Neuronal stem cell (in vitro differentiated cells): ENCODE measurements at regions not wholly inside any gene's neighbourhood (a gene's known extent, or its start where the extent isn't known, plus 50 kb on each side); places are given as distances from the start of the nearest gene placed in this dataset.

Experiments used
- DNase-seq: peaks from one replicate; pipeline ENCODE4 v3.0.0-alpha.2; 2013; ENCODE audit warnings: low spot score
- H2AFZ ChIP-seq: one replicate; pipeline ENCODE4 v1.6.1; 2013; ENCODE audit warnings: mild to moderate bottlenecking, low read length, inconsistent platforms
- H2AK5ac ChIP-seq: 2 replicates; pipeline ENCODE4 v1.6.1; 2013; ENCODE audit warnings: low read depth, mild to moderate bottlenecking, inconsistent platforms, low read length, moderate library complexity, mixed read lengths
- H2BK120ac ChIP-seq: 2 replicates; pipeline ENCODE4 v1.6.1; 2013; ENCODE audit warnings: low read depth, mild to moderate bottlenecking, inconsistent platforms, low read length, moderate library complexity, mixed read lengths
- H2BK12ac ChIP-seq: one replicate; pipeline ENCODE4 v1.6.1; 2013; ENCODE audit warnings: low read length, inconsistent platforms
- H2BK15ac ChIP-seq: 2 replicates; pipeline ENCODE4 v1.6.1; 2013; ENCODE audit warnings: mild to moderate bottlenecking, low read length, inconsistent platforms, mixed read lengths
- H2BK5ac ChIP-seq: one replicate; pipeline ENCODE4 v1.6.1; 2013; ENCODE audit warnings: inconsistent platforms, mild to moderate bottlenecking, low read length, moderate library complexity
- H3K14ac ChIP-seq: one replicate; pipeline ENCODE4 v1.6.1; 2013; ENCODE audit warnings: low read length, inconsistent platforms
- H3K18ac ChIP-seq: 2 replicates; pipeline ENCODE4 v1.6.1; 2013; ENCODE audit warnings: low read length, inconsistent platforms
- H3K23ac ChIP-seq: 2 replicates; pipeline ENCODE4 v1.6.1; 2013; ENCODE audit warnings: low read depth, mild to moderate bottlenecking, mixed read lengths, low read length, inconsistent platforms; ENCODE audit not compliant: poor library complexity
- H3K27ac ChIP-seq: replicated peaks from 3 replicates; pipeline ENCODE4 v1.5.1; 2013; ENCODE audit warnings: low read length, inconsistent platforms
- H3K27me3 ChIP-seq, 3 experiments: 2 replicates each; pipeline ENCODE4 v1.6.1; 2013; ENCODE audit warnings: low read length in 3 of 3, mild to moderate bottlenecking in 2 of 3, inconsistent platforms in 1 of 3, low read depth in 1 of 3, mixed read lengths in 1 of 3, moderate library complexity in 1 of 3; ENCODE audit not compliant: control insufficient read depth in 3 of 3, insufficient read depth in 3 of 3
- H3K36me3 ChIP-seq, 2 donors: replicated peaks in 1 of 2; 2 replicates each; pipeline ENCODE4 v1.6.1; 2013; ENCODE audit warnings: low read length in 2 of 2; ENCODE audit not compliant: control insufficient read depth in 2 of 2, insufficient read depth in 2 of 2
- H3K4ac ChIP-seq: 2 replicates; pipeline ENCODE4 v1.6.1; 2013; ENCODE audit warnings: inconsistent platforms, mild to moderate bottlenecking, low read length, moderate library complexity
- H3K4me1 ChIP-seq, 2 donors: 1 replicate in 1 of 2; 2 replicates in 1 of 2; pipeline ENCODE4 v1.6.1; 2013; ENCODE audit warnings: low read length in 2 of 2, low read depth in 1 of 2; ENCODE audit not compliant: control insufficient read depth in 2 of 2, insufficient read depth in 1 of 2
- H3K4me2 ChIP-seq: one replicate; pipeline ENCODE4 v1.6.1; 2013; ENCODE audit warnings: mild to moderate bottlenecking, low read length, inconsistent platforms; ENCODE audit not compliant: insufficient read depth, poor library complexity, severe bottlenecking
- H3K4me3 ChIP-seq, 2 donors: 2 replicates each; pipeline ENCODE4 v1.5.1; 2013; ENCODE audit warnings: low read length in 2 of 2, mild to moderate bottlenecking in 2 of 2, inconsistent platforms in 1 of 2, moderate library complexity in 1 of 2
- H3K79me1 ChIP-seq: one replicate; pipeline ENCODE4 v1.6.1; 2013; ENCODE audit warnings: low read depth, mild to moderate bottlenecking, inconsistent platforms, low read length, moderate library complexity
- H3K9ac ChIP-seq: one replicate; pipeline ENCODE4 v1.6.1; 2013; ENCODE audit warnings: mild to moderate bottlenecking, low read depth, low read length, inconsistent platforms; ENCODE audit not compliant: poor library complexity
- H3K9me3 ChIP-seq, 2 donors: replicated peaks in 1 of 2; 2 replicates each; pipeline versions ENCODE3 to v1.6.1; 2013; ENCODE audit warnings: low read length in 2 of 2, mild to moderate bottlenecking in 2 of 2, inconsistent platforms in 1 of 2, low read depth in 1 of 2, mixed read lengths in 1 of 2, moderate library complexity in 1 of 2; ENCODE audit not compliant: control insufficient read depth in 2 of 2, insufficient read depth in 1 of 2
- H4K8ac ChIP-seq: one replicate; pipeline ENCODE4 v1.6.1; 2013; ENCODE audit warnings: low read depth, mild to moderate bottlenecking, inconsistent platforms, low read length, moderate library complexity
- H4K91ac ChIP-seq: one replicate; pipeline ENCODE4 v1.6.1; 2013; ENCODE audit warnings: low read length, low read depth, mild to moderate bottlenecking, inconsistent platforms; ENCODE audit not compliant: poor library complexity
- WGBS, 2 donors: extraction: QIAGEN DNeasy Blood & Tissue Kit; methylation state at CpG; one replicate each; pipeline ENCODE4 v1.1.7; 2013; ENCODE audit warnings: missing lambda C conversion rate in 2 of 2, mixed read lengths in 1 of 2; ENCODE audit not compliant: insufficient read length in 2 of 2, insufficient replicate concordance in 1 of 2; ENCODE audit errors: extremely low coverage in 2 of 2; 5-methylcytosine and 5-hydroxymethylcytosine counted together

DNA sequence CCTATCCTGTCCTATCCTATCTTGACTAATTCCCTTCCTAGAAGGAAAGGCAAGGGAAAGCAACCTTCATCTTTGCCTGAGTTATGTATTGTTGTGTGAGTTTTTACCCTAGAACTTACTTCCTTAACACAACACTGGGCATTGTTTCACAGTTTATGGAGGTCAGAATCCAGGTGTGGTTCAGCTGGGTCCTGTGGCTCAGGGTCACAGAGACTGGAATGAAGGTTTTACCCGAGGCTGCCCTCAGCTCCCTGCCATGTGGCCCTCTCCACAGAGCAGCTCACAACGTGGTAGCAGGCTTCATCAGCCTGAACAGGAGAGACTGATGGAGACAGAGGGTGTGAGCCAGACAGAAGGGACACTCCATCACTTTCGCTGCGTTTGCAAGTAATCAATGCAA, 140.5 kb downstream of the FCRL5 start:
- Histone ChIP-seq H2BK15ac (no peak overlapping the region), H2BK5ac (no peak overlapping the region), H4K91ac (no peak overlapping the region), H3K4ac (no peak overlapping the region), H3K9me3 (no peaks in the 10 kb centered on the region), H3K27me3 (no peaks in the 10 kb centered on the region), H2BK12ac (no peak overlapping the region), H3K36me3 (no peaks in the 10 kb centered on the region), H3K9ac (no peak overlapping the region), H4K8ac (no peak overlapping the region), H3K23ac (no peak overlapping the region), H2AK5ac (no peak overlapping the region), H3K79me1 (no peaks in the 10 kb centered on the region), H3K4me3 (no peak overlapping the region), H3K4me1 (no peaks in the 10 kb centered on the region), H2BK120ac (no peak overlapping the region), H2AFZ (no peak overlapping the region), H3K18ac (no peak overlapping the region), H3K4me2 (no peak overlapping the region), H3K27ac (no peak overlapping the region), H3K14ac (no peak overlapping the region)
- no CpG with 5 or more reads among the region's 4 CpGs for WGBS, 2 donors
- no peak for DNase-seq

GRCh38 chr1:157411064-157411463, 141.3 kb downstream of the FCRL5 start:
- no peak overlapping the region for H3K9ac ChIP-seq
- DNase-seq = no peak

GRCh38 chr1:157410457-157410856, 141.9 kb downstream of the FCRL5 start:
- H3K4me3 ChIP-seq = no peak overlapping the region
- no peaks in the 10 kb centered on the region for H3K4me1 ChIP-seq
- no peak overlapping the region for H2BK15ac ChIP-seq
- no peak overlapping the region for H3K14ac ChIP-seq
- H2AFZ ChIP-seq = no peak overlapping the region
- H4K91ac ChIP-seq = no peak overlapping the region
- no peak overlapping the region for H3K4me2 ChIP-seq
- no peak overlapping the region for H3K4ac ChIP-seq
- H2BK120ac ChIP-seq = no peak overlapping the region
- no peak overlapping the region for H3K18ac ChIP-seq
- H3K9me3 ChIP-seq = no peaks in the 10 kb centered on the region
- no peak overlapping the region for H2BK5ac ChIP-seq
- no peak overlapping the region for H4K8ac ChIP-seq
- H3K27ac ChIP-seq = no peak overlapping the region
- no peaks in the 10 kb centered on the region for H3K27me3 ChIP-seq
- DNase-seq = no peak
- H3K23ac ChIP-seq = no peak overlapping the region
- H2BK12ac ChIP-seq = no peak overlapping the region
- no peak overlapping the region for H2AK5ac ChIP-seq
- WGBS, 2 donors = no CpG with 5 or more reads among the region's 5 CpGs
- H3K9ac ChIP-seq = no peak overlapping the region
- H3K36me3 ChIP-seq = no peaks in the 10 kb centered on the region
- H3K79me1 ChIP-seq = no peaks in the 10 kb centered on the region

More at GRCh38 chr1:157411064-157411463, 141.3 kb downstream of the FCRL5 start:
- no peak overlapping the region for H2BK120ac ChIP-seq
- H4K8ac ChIP-seq = no peak overlapping the region
- no peaks in the 10 kb centered on the region for H3K9me3 ChIP-seq
- H2AFZ ChIP-seq = no peak overlapping the region
- no peaks in the 10 kb centered on the region for H3K79me1 ChIP-seq
- no peak overlapping the region for H4K91ac ChIP-seq
- no peak overlapping the region for H3K18ac ChIP-seq
- H3K27me3 ChIP-seq = no peaks in the 10 kb centered on the region
- no peaks in the 10 kb centered on the region for H3K36me3 ChIP-seq
- H3K4ac ChIP-seq = no peak overlapping the region
- WGBS, 2 donors = no CpG with 5 or more reads among the region's 2 CpGs
- no peak overlapping the region for H3K4me3 ChIP-seq
- H2BK5ac ChIP-seq = no peak overlapping the region
- H3K14ac ChIP-seq = no peak overlapping the region
- no peak overlapping the region for H3K27ac ChIP-seq
- H2BK15ac ChIP-seq = no peak overlapping the region
- H3K4me2 ChIP-seq = no peak overlapping the region
- no peak overlapping the region for H3K23ac ChIP-seq
- H3K4me1 ChIP-seq = no peaks in the 10 kb centered on the region
- H2BK12ac ChIP-seq = no peak overlapping the region
- no peak overlapping the region for H2AK5ac ChIP-seq

DNA sequence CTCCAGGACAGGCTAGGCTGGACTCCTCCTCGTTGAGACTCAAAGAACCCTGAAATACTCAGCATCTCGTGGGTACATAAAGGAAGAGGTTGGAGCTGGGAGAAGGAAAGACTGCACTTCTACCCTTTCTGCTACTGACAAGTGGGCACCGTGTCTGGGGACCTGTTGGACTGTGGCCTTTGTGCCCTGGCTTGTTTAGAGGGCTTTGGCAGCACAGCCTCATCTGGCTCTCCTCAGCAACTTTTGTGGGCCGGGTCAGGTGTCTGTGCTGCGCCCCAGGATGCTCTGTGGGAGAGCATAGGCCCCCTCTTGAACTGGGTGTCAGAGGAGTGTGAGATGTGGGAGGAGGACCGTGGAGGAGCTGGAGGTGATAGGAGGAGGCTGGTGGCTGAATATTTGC, 142.4 kb downstream of the FCRL5 start:
- Histone ChIP-seq H3K4me3 (no peak overlapping the region), H2BK12ac (no peak overlapping the region), H2BK15ac (no peak overlapping the region), H3K23ac (no peak overlapping the region), H3K27me3 (no peaks in the 10 kb centered on the region), H3K4me2 (no peak overlapping the region), H3K14ac (no peak overlapping the region), H3K9me3 (no peaks in the 10 kb centered on the region), H3K9ac (no peak overlapping the region), H2BK120ac (no peak overlapping the region), H3K79me1 (no peaks in the 10 kb centered on the region), H3K18ac (no peak overlapping the region), H2AFZ (no peak overlapping the region), H4K91ac (no peak overlapping the region), H3K4ac (no peak overlapping the region), H3K27ac (no peak overlapping the region), H3K4me1 (no peaks in the 10 kb centered on the region), H3K36me3 (no peaks in the 10 kb centered on the region), H2BK5ac (no peak overlapping the region), H2AK5ac (no peak overlapping the region), H4K8ac (no peak overlapping the region)
- WGBS, 2 donors = no CpG with 5 or more reads among the region's 6 CpGs
- no peak for DNase-seq
